Fibroblast of villous mesenchyme (primary cell): ENCODE measurements at regions not wholly inside any gene's neighbourhood (a gene's known extent, or its start where the extent isn't known, plus 50 kb on each side); places are given as distances from the start of the nearest gene placed in this dataset.

ENCODE experiments used
- DNase-seq: peaks from one replicate; pipeline ENCODE4 v3.0.0-alpha.2; 2010; ENCODE audit warnings: low read depth
- H3K4me3 ChIP-seq: 2 replicates; pipeline ENCODE4 v1.5.1; 2011; ENCODE audit warnings: low read depth, mild to moderate bottlenecking, low read length
- CTCF ChIP-seq: IDR thresholded peaks from 2 replicates; pipeline ENCODE4 v1.5.1; 2012; ENCODE audit warnings: low read depth, mild to moderate bottlenecking, low read length; ENCODE audit not compliant: insufficient read depth

GRCh38 chr10:118955531-118955930, 74.0 kb upstream of the NANOS1 start:
- no peak for TF ChIP-seq CTCF
- H3K4me3 ChIP-seq = no peak overlapping the region
- DNase-seq = no peak

DNA sequence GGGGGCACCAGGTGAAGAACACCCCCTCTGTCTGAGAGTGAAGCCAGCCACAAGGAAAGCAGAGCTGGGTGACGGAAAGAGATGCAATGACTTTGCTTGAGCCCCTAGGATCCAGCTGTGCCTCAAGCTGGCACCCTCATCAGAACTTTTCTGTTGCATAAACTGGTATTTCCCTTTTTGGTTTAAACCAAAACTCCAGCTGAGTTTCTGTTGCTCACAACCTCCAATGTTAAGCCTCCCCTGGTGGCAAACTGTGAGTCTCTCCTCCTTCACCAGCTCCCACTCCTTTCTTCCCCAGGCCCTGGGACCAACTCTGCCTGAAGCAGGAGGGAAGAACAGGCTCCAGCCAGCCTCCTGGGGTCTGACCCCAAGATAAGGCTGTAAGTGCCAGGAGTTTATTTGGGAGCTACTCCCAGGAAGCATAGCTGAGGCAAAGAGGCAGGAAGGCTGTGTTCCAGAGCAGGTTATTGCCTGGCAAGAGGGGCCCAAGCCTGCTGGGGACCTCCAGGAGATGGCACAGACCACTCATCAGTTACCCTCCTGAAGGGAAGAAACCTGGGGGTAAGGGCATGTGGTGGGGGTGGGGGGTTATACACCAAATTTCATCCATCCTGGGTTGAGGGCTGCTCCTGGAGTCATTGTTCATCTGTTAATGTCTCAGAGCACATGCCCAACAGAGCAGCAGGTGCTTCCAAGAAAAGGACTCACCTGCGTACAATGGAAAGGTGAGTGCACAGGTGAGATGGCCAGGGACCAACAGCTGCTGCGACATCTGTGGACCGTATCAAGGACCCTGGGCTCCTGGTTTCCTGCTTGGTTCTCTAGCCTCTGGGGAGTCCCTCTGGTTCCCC, 73.3 kb upstream of the NANOS1 start:
- no peak for TF ChIP-seq CTCF

GRCh38 chr10:118956802-118957442, 72.6 kb upstream of the NANOS1 start:
- TF ChIP-seq CTCF = no peak
- no peak for DNase-seq
- H3K4me3 ChIP-seq = no peak overlapping the region

More for the DNA sequence above, 73.3 kb upstream of the NANOS1 start:
- DNase-seq = no peak
- no peak overlapping the region for H3K4me3 ChIP-seq

- H3K4me3 ChIP-seq = no peak overlapping the region
- DNase-seq = no peak
- no peak for TF ChIP-seq CTCF
Observed at GRCh38 chr10:118957443-118957825, 72.1 kb upstream of the NANOS1 start.

DNA sequence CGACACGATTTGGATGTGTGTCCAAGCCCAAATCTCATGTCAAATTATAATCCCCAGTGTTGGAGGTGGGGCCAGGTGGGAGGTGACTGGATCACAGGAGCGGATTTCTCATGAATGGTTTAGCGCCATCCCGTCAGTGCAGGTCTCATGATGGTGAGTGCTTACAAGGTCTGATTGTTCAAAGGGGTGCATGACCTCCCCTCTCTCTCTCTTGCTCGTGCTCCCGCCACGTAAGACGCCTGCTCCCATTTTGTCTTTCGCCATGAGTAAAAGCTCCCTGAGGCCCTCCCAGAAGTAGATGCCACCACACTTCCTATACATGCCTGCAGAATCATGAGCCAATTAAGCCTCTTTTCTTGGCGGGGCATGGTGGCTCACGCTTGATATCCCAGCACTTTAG, 71.5 kb upstream of the NANOS1 start:
- no peak for DNase-seq
- TF ChIP-seq CTCF = no peak
- H3K4me3 ChIP-seq = no peak overlapping the region

DNA sequence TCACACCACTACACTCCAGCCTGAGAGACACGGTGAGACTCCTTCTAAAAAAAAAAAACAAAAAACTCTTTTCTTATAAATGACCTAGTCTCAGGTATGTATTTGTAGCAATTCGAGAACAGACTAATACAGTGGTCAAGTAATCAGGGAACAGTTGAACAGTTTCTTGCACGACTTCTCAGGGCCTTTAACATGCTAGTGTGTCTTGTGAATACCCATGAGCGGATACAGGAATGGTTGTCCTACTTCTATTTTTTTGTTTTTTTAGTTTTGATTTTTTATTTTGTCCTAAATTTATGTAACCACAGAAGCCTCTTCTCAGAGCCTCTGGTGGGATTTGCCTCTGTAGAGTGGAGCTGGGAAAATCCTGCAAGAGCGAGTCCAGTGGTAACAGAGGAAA, 71.0 kb upstream of the NANOS1 start:
- H3K4me3 ChIP-seq = no peak overlapping the region
- TF ChIP-seq CTCF = no peak
- DNase-seq = no peak
